Retinal pigment epithelial cell (primary cell): ENCODE measurements at regions not wholly inside any gene's neighbourhood (a gene's known extent, or its start where the extent isn't known, plus 50 kb on each side); places are given as distances from the start of the nearest gene placed in this dataset.

Experiments used
- DNase-seq: peaks from one replicate; pipeline ENCODE4 v3.0.0-alpha.2; 2010; ENCODE audit warnings: low read depth
- H3K4me3 ChIP-seq: 2 replicates; pipeline ENCODE4 v1.5.1; 2011; ENCODE audit warnings: mild to moderate bottlenecking, low read length, control low read depth, moderate library complexity
- CTCF ChIP-seq: conservative IDR thresholded peaks from 2 replicates; pipeline ENCODE4 v1.5.1; 2011; ENCODE audit warnings: low read depth, low read length, control low read depth, inconsistent platforms

- no peak for DNase-seq
- no peak for TF ChIP-seq CTCF
- H3K4me3 ChIP-seq = no peak overlapping the region
These were observed 286.3 kb downstream of the FAM43A start for GRCh38 chr3:194971965-194972364.

GRCh38 chr3:194972641-194973040 lies 287.0 kb downstream of the FAM43A start:
- no peak for DNase-seq
- TF ChIP-seq CTCF = no peak
- H3K4me3 ChIP-seq = no peak overlapping the region

GRCh38 chr3:194973366-194974000 lies 287.8 kb downstream of the FAM43A start:
- TF ChIP-seq CTCF = no peak
- no peak for DNase-seq
- no peak overlapping the region for H3K4me3 ChIP-seq

- no peak overlapping the region for H3K4me3 ChIP-seq
- TF ChIP-seq CTCF = no peak
- no peak for DNase-seq
These were observed 288.9 kb downstream of the FAM43A start for GRCh38 chr3:194974468-194975135.

GRCh38 chr3:194976049-194976451 lies 290.4 kb downstream of the FAM43A start:
- no peak overlapping the region for H3K4me3 ChIP-seq
- DNase-seq = no peak
- no peak for TF ChIP-seq CTCF

GRCh38 chr3:194976874-194977273 lies 291.2 kb downstream of the FAM43A start:
- no peak for DNase-seq
- H3K4me3 ChIP-seq = no peak overlapping the region
- TF ChIP-seq CTCF = no peak

- TF ChIP-seq CTCF = no peak
- no peak overlapping the region for H3K4me3 ChIP-seq
- DNase-seq = no peak
These were observed 291.7 kb downstream of the FAM43A start for GRCh38 chr3:194977356-194977755.
